ENCODE measurements at regions not wholly inside any gene's neighbourhood (a gene's known extent, or its start where the extent isn't known, plus 50 kb on each side); places are given as distances from the start of the nearest gene placed in this dataset.

DNA sequence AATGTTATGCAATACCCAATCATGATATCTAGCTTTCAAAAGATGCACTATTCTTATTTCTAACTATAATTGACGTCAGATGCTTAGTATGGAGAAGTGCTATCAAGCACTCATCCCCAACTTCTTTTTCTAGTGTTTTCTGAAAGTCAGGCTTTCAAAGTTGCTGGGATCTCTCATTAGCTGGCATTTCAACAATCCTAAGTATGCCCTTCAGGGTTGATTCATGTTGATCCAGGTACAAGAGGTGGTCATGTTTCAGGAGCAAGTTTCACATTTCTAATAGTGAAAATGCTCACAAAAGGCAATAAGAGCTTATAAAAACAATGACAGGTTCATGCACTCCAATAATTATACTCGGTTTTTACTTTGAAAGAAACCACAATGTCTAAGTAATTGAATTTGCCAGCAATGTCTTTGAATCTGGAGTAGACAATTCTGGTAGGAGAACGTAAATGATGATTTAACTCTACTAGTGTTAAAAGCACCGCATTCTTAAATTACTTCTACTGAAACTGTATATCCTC, 193.7 kb upstream of the KHDRBS2 start:
- DNase-seq (ENCODE audit: low read depth), result no peak

- no peak for DNase-seq (ENCODE audit: low read depth)
These were observed 188.8 kb upstream of the KHDRBS2 start for GRCh38 chr6:62474793-62475192.

GRCh38 chr6:62466607-62467006, 180.6 kb upstream of the KHDRBS2 start:
- DNase-seq (ENCODE audit: low read depth), result no peak

- DNase-seq (ENCODE audit: low read depth), result no peak
These were observed 179.2 kb upstream of the KHDRBS2 start for GRCh38 chr6:62465206-62465605.

DNA sequence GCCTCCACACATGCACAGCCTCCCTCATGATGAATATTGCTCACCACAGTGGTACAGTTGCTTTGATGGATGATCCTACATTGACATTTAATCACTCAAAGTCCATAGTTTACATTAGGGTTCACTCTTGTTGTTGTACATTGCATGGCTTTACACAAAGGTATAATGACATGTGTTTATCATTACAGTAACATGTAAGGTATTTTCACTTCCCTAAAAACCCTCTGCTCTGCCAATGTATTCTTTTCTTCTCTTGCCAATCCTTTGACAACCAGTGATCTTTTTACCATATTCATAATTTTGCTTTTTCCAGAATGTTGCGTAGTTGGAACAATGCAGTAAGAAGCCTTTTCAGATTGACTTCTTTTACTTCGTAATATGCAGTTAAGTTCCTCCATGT, 166.6 kb upstream of the KHDRBS2 start:
- no peak for DNase-seq (ENCODE audit: low read depth)

- no peak for DNase-seq (ENCODE audit: low read depth)
These were observed 160.8 kb upstream of the KHDRBS2 start for GRCh38 chr6:62446647-62447316.

DNA sequence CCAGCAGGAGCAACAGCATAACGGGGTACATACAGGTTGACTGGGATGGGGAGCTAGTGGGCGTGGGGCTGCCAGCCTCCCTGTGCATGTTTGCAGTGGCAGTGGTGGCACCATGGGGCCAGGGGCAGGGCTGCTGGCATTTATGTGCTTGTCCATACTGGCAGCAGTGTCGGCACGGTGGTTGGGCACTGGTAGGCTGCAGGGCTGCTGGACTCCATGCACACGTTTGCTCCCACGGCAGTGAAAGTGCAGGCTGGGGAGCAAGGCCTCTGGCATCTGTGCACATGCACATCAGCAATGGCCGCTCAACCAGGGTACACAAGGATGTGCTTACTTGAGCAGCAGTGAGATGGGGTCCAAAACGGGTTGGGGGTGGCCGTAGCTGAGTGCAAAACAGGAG, 159.5 kb upstream of the KHDRBS2 start:
- no peak for DNase-seq (ENCODE audit: low read depth)

DNA sequence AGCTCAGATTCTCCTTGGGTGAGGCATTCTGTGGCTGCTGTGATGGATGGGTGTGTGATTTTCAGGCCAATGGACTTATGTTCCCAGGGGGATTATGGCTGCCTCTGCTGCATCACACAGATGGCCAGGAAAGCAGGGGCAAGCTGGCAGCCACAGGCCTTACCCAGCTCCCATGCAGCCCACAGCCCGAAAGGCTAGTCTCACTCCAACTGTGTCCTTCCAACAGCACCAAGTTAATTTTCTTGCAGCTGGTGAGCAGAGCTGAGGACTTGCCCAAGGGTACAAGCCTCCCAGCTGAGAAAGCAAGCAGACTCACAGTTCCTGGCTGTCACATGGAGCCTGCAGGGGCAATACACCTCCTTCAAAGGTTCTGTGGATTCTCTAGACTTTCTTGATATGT, 155.2 kb upstream of the KHDRBS2 start:
- no peak for DNase-seq (ENCODE audit: low read depth)

DNA sequence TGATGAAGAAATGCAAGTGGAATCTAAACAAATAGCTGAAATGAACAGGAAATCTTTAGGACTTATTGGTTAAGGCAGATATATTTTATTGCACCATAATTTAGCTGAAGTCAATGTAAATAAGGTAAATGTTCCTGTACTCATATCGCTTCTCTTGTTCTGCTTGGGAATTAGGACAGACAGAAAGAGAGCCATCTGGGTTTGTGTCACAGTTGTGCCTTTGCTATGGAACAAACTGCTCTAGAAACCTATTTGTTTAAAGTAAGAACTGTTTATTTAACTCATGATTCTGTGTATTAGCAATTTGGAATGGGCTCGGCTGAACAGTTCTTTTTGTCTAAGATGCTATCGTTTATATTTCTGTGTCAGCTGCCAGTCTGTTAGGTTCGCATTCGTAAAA, 143.8 kb upstream of the KHDRBS2 start:
- DNase-seq (ENCODE audit: low read depth), result no peak

DNA sequence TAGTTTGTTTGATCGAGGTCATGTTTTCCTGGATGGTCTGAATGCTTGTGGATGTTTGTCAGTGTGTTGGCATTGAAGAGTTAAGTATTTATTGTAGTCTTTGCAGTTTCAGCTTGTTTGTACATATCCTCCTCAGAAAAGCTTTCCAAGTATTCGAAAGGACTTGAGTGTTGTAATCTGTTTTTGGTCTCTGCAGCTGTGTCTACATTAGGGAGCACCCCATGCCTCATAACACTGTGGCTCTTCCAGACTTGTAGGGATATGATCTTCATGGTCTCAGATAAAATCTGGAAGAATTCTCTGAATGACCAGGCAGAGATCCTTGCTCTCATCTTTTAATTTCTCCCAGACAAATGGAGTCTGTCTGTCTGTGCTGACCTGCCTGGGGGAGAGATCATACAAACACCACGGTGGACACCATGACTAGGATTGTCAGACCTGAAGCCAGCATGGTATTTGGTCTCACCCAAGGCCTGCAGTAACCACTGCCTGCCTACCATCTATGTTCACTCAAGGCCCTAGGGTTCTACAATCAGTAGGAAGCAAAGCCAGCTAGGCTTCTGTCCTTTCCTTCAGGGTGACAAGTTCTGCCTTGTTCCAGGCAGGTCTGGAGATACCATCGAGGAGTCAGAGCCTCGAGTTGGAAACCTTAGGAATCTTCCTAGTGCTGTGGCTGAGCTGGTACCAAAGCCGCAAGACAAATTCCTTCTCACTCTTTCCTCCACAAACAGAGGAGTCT, 114.7 kb upstream of the KHDRBS2 start:
- DNase-seq (ENCODE audit: low read depth), result no peak

GRCh38 chr6:62393608-62394007, 107.6 kb upstream of the KHDRBS2 start:
- DNase-seq (ENCODE audit: low read depth), result no peak

DNA sequence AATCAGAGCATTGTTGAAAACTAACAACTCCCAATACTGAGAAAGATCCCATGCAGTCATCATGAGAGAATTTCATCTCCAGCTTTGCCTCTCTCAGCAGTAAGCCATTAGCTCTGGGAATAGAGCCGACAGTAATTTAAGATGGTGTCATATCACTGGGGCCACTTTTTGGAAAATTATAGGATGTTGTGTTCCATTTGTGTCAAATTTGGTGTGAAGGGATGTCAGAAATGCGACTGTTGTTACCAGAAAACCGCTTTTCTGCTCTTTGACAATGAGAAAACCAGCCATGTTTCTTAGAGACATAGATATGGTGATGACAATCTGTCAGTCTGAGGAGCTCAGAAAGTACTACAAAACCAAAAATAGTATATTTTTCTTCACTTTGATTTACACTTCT, 106.3 kb upstream of the KHDRBS2 start:
- no peak for DNase-seq (ENCODE audit: low read depth)

DNA sequence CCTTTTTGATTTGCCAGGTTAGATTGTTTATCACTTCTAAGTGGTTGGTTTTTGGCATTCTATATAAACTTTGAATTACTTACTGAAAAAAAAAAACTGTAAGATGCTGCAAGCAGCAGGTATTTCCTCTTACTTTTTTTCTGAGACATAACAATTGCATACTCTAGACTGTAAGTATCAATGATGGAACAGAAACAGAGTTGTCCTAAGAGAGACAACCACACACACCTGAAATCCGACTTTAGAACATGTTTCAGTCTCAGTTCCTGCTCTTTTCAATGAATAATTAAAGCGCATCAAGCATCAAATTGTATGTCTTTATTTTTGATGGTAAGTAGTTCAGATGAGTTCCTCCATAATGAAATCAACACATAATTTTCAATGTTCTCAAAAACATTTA, 105.3 kb upstream of the KHDRBS2 start:
- DNase-seq (ENCODE audit: low read depth), result no peak

DNA sequence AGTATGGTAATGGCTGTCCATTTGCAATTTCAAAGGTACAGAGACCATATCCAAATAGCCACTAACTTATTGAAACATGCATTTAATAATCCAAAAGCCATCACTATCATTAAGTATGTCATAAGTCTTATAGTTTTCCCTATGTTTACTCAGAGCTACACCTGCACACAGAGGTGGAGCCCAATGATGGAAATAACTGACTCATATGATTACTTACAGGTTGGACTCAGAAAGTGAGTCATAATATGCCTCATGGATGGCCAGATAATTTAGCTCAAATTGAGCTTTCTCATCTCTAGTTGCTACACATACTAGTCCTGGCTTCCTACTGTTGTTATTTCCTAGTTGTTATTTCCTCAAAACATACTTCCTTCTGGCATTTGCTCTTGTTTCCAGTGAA, 104.4 kb upstream of the KHDRBS2 start:
- DNase-seq (ENCODE audit: low read depth), result no peak

DNA sequence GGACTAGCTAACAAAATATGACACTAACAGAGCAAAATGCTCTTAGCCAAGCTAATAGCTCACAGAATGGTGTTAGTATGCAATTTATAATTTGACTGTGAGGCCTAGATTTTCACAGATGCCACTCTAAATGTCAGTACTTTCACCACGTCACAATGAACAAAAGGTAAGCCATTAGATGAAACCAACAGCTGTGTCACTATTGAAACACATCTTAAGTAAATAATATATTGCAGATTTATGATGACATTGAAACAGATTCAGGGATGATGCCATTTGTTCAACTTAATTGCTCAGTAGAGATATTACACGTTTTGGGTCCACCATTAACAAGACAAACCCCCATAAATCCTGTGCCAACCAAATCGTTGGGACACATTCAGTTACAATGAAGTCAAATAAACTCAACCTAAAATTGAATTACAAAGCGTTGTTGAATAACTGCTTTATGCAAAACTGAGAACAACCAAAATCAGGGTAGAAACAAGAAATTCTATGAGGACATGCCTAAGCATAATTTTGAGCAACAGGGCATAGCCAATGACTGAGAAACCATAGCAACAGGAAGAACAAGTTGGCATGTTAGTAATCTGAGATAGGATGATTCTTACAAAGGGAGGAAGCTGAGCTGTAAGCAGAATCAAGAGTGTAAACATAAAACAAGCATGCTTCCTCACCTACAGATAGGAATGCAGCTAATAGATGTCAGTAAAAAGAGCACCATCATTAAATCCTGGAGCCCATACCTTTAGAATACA, 85.6 kb upstream of the KHDRBS2 start:
- DNase-seq (ENCODE audit: low read depth), result no peak

DNA sequence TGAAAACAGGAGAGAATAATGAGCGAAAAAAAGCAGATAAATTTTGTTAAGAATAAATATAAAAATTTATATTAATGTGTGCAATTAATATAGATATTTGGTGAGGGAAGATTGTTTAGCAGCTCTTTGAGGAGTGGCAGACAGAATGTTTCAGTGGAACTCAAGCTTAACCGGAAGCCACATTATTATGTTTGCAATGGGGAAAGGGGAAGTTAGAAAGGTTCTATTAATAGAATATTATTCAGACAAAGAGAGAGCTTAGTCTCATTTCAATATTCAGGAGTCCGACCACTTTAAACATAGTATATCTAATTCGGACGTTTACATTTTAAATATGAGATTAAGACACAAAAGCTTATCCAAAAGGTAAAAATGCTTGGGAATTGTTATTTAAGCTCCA, 81.6 kb upstream of the KHDRBS2 start:
- no peak for DNase-seq (ENCODE audit: low read depth)

DNA sequence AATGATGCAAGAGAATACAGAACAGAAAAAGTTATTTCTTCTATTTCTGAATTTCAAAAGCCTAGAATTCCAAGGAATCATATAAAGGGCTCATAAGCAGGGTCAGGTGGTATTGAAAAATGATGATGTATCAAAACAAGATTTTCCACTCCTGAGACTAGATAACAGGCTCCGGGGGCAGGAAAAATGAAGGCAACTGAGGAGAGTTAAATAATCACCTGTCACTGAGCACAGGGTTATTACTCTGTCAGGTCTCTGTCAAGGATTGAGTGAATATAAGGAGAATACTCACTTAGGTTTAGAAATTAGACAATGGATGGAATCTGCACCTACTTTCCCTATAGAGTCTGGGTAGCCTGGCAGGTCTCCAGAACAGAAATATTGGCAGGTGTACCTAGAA, 76.1 kb upstream of the KHDRBS2 start:
- no peak for DNase-seq (ENCODE audit: low read depth)

- DNase-seq (ENCODE audit: low read depth), result no peak
These were observed 71.8 kb upstream of the KHDRBS2 start for GRCh38 chr6:62357835-62358234.

DNA sequence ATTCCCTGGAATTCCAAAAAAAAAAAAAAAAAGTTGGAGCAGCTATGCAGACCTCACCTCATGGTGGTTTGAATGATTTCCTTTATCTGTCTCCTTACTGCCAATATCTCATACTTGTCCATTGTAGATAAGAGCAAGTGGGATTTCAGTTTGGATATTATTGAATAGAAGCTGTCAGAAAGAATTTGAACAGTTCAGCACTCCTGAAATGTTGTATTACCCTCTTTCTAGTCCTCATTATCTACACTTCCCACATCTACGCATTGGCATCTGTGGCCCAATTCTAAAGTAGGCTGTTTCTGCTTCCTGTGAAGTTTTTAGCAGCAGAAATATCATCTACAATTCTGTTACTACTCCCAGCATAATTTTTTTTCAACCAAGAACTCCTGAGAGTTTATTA, 68.2 kb upstream of the KHDRBS2 start:
- DNase-seq (ENCODE audit: low read depth), result no peak

GRCh38 chr6:62345962-62346689, 60.1 kb upstream of the KHDRBS2 start:
- DNase-seq (ENCODE audit: low read depth), result no peak

- DNase-seq (ENCODE audit: low read depth), result no peak
These were observed 59.4 kb upstream of the KHDRBS2 start for GRCh38 chr6:62345446-62345845.

DNA sequence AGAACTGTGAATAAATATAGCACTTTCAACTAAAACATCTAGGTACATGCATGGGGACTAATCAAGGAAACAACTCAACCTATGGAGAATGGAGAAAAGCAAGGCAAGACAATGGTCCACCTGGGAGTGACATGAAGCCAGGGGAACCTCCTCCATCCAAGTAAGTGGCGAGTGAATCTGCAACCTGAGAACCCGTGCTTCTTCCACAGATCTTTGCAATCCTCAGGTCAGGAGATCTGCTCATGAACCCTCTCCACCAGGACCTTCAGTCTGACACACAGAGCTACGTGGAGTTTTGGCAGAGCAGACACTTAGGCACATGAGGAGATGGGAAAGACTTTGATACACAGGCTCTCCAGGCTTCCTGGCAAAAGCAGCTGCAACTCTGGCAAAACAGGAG, 58.8 kb upstream of the KHDRBS2 start:
- DNase-seq (ENCODE audit: low read depth), result no peak

Measured in LHCN-M2 (cell line).